ENCODE measurements at regions not wholly inside any gene's neighbourhood (a gene's known extent, or its start where the extent isn't known, plus 50 kb on each side); places are given as distances from the start of the nearest gene placed in this dataset.

- TF ChIP-seq CTCF (IDR thresholded peaks at IDR 0.05; ENCODE audit: borderline replicate concordance, extremely low read depth, low read length, poor library complexity, severe bottlenecking) = no peak
- TF ChIP-seq EZH2 (IDR thresholded peaks at IDR 0.05; ENCODE audit: borderline replicate concordance, low read depth, low read length, severe bottlenecking) = no peak
Observed at GRCh38 chr16:26838931-26839330, 227.8 kb upstream of the C16orf82 start.

Measured in DND-41 (cell line).